Glomerular endothelial cell (primary cell): ENCODE measurements at regions not wholly inside any gene's neighbourhood (a gene's known extent, or its start where the extent isn't known, plus 50 kb on each side); places are given as distances from the start of the nearest gene placed in this dataset.

ENCODE experiments used
- DNase-seq: peaks from one replicate; pipeline ENCODE4 v3.0.0-alpha.2; 2011; ENCODE audit warnings: low read depth, low spot score; ENCODE audit errors: extremely low read depth

DNA sequence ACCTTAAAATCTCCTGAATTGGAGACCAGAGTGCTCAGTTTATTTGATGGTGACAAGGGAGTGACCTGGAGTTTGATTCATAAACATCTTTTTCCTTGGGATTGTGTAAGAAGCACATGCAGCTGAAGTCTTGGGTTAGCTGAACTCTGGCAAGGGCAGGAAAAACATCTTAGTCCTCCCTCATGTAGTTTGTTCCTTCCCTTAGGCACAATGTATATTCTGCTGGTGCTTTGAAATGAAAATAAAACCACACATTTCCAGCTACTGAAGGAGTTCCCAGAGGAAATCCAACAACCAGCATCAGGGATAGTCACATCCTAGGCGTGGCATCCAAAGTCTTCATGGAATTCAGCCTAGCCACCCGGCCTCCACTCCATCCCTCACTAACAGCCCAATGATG lies 95.2 kb upstream of the PAPPA start:
- DNase-seq = no peak

DNA sequence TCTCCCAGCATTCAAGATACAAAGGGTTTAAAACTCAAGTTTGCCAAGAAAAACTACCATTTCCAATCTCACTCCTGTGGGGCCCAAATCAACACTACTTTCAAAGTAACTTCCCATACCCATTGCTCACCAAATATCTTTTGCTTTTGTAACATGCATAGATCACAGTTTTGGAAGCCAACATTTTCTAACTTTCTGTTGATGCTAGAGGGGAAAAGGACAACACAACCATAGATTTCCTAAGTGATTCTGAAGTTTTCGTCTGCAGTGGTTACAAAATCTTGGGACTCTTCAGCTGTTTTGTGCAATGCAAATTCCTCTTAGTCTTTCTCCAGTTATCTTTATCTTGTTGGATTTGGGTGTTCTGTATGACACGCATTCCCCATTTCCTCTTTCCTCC lies 94.1 kb upstream of the PAPPA start:
- DNase-seq = no peak

DNA sequence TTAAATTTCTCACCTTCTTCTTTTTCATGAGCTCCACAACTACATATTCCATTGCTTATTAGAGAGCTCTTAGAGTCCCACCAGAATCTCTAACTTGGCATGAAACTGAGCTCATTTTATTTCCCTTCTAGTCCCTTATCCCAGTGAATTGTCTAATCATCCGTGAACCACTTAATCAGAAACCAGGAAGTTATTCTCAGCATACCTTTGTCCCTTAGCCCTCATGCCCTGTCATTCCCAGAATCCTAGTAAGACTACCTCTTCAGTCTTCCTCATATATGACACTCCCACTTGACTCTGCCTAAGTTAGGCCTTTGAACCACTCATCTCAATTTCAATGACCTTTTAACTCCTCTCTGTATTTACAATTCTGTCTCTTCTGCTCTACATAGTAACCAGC lies 93.0 kb upstream of the PAPPA start:
- DNase-seq = no peak

GRCh38 chr9:116061546-116062205 lies 91.9 kb upstream of the PAPPA start:
- no peak for DNase-seq

DNA sequence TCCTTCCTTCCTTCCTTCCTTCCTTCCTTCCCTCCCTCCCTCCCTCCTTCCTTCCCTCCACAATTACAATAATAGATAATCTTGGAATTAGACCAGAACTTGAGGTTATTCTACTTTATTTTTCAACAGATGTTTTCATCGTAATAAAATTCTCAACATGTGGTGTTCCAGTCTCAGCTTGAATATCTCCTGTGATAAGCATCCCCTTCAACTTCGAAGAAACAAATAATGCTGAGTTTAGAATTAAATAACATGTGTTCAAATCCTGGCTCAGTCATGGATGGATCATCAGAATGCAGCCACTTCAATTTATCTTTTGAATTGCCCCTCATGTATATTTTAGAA lies 91.4 kb upstream of the PAPPA start:
- DNase-seq = no peak

GRCh38 chr9:116064970-116065369 lies 88.6 kb upstream of the PAPPA start:
- DNase-seq = no peak

DNA sequence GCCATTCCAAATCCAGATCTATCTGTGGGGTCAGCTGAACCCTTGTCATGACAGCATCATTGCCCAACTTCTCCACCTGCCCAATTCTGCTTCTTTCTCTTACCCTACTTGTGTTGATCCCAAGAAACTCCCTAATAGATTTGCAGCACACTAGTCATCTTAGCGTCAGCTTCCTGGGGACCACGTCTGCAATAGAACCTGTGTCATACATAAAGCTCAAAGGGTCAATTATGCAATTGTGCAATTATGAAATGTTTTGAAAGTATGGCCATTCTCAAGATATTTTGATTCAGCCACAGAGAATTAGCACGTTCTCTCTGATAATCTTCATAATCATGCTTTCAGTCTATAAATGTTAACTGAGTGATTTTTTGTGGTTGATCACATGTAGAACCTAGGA lies 87.4 kb upstream of the PAPPA start:
- no peak for DNase-seq

DNA sequence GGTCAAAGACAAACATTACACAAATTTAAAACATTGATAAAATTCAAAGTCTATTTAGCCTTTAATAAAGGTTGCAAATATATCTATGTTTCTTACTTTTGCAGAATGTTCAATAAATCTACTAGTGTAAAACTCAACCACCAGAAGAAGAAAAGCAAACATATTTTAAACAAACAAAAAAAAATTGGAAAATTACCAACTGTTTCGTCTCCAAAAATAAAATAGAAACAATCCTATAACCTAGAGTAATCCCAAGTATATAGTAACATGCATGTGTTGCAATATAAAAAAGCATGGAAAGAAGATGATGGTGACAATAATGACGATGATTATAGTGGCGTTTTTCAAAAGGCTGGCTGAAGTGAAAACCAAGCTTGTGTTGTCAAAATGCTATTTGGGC lies 86.0 kb upstream of the PAPPA start:
- DNase-seq = no peak

DNA sequence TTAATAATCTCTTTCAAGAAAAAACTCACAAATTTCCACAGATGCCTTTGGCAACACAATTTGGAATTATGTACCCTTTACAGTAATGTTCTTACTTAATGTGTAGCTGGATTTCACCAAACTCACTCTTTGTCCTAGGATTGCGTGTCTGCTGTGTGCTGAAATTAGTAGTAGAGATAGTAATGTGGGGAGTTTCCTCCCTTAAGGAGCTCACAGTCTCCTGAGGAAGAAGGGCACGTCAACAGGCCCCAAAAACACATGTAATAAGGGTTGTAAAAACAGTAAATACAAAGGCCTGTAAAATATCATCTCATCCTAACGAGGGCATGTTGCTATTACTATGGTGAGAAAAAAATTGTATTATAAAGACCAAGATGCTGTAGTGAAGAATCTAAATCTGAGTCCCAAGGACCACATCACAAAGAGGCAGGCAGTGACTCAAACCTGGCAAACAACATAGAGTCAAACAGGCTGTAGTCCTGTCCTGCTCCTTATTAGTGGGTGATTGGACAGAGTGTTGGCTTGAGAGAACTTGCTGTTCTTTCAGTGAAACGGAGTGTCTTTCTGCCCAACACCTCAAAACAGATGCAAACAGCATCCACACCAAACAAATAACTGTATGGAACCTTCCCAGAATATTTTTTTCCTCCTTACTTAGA lies 83.2 kb upstream of the PAPPA start:
- no peak for DNase-seq

GRCh38 chr9:116072046-116072445 lies 81.5 kb upstream of the PAPPA start:
- DNase-seq = no peak

DNA sequence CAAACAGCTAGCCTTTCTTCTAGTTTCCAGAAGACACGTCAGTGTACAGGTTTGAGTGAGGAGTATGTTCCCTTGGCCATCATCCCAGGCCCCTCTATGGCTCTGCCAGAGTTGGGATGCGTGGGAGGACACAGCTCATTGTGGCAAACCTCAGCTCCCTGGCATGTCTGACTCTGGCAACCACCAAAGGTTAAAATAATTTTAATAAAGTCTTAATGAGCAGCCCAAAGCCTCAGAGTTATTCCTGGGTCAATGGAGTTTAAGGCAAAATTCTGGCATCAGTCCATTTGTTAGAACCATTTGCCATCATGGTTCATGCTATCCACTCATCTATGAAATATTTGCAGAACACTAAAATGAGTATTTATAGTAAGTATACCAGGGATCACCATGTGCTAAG lies 79.8 kb upstream of the PAPPA start:
- no peak for DNase-seq

DNA sequence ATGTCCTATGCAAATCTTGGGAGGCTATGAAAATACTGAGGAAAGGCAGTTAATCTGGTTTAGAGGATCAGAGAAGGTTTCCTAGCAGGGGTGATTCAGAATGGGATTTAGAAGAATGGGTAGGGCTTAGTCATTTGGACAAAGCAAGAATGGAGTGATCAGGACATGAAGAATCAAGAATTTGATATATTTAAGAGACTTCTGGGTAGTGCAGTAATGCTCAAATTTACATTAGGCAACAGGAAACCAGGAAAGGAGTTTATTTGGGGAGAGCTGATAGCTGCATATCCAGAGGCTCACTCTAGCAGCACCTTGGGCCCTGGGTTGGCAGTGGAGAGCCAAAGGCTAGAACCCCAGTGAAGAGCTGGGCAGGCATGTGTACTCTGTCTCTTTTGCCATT lies 78.9 kb upstream of the PAPPA start:
- DNase-seq = no peak

GRCh38 chr9:116075191-116075590 lies 78.4 kb upstream of the PAPPA start:
- DNase-seq = no peak

GRCh38 chr9:116078640-116079039 lies 75.0 kb upstream of the PAPPA start:
- no peak for DNase-seq

DNA sequence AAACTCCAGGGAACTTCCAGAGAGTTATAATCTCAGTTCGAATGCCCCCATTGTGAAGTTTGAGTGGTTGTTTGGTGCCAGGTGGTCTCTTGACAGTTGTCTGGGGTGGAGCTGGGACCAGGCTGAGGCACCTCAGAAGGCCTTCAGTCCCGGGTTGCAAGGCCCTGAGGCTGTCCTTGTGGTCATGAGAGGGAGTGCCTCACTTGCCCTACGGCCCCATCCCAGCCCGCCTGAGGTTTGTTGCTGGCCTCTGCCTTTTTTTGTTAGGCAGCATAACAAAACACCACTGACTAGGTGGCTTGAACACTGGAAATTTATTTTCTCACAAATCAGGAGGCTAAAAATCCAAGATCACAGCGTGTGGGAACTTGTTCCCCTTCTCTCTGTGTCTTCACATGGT lies 73.0 kb upstream of the PAPPA start:
- DNase-seq = no peak

DNA sequence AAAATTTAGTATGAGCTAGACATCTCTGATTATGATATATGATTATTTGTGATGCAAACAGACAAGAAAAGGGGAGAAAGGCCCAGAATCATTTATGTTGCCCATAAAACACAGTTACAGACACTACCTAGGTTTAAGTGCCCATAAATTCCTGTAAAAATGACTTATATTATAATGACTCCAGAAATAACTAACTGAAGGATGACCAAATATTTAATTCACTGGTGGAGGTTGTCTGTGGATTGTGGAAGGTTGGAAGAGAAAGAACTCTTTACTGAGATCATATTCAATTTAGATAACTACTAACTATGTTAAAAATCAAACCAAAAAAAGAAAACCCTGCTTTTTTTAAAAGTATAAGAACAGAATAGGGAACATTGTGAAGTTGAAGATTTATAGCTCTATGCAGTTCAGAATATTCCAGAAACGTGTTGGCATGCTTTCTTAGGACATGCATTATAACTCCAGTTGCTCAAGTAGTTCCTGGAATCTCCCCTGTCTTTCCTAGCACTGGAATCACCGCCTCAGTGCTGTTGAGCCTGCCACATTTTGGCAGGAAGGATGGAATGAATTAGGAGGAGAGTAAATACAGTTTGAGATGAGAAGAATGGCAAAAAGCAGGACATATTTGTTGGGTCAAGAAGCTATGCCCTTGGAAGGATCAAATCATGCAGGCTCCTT lies 72.0 kb upstream of the PAPPA start:
- DNase-seq = no peak

DNA sequence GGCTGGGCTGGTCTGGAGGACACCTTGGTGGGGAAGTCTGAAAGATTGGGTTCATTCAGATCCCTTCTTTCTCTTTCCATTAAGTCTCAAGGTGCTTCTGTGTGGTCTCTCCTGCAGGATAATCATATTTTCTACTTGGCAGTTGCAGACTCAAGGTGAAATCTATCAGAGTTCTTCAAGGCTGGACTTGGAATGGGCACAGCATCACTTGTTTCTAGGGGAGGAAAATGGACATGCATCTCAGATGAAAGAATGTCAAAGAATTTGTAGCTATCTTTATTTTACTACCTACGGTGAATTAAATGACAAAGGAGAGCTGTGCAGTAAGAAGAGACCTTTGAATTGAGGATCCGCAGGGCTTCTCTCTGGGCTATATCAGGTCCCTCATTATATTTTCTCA lies 69.8 kb upstream of the PAPPA start:
- DNase-seq = no peak

- DNase-seq = no peak
Observed at GRCh38 chr9:116084497-116084896, 69.1 kb upstream of the PAPPA start.

DNA sequence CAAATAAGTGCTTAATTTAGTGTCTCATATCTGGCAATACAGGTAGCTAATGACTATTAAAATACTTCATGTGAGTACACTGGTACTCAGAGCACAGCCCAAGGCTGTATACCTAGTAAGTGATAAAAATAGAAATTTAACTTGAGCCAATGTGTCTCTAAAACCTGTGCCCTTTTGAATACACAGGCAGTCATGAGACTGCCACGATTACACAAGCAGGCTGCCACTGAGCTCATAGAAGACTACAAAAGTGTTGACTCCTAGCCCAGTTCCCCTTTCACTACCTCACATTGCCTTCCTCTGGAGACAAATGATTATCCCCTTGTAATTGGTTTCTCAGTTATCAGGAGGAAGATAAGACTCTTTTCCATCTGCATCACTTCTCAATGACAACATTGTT lies 66.3 kb upstream of the PAPPA start:
- DNase-seq = no peak

DNA sequence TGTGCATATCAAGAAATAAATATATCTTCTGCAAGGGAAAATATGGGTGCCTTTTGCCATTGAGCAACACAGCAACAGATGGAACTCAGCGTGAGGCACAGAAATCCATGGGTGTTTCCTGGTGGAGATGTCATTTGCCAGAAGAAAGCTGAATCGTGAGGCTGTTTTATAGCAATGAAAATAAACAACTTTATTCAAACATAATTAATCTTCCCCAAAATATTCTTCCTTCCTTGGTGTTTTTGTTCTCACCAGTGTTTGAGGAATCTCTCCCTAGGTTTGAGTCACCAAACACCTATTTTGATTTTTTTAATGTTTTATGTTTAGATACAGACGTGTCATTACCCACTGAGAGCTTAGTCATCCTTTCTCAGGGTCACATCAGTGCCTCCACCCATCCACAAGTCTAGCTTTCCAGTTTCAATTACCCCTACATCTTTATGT lies 65.8 kb upstream of the PAPPA start:
- no peak for DNase-seq

GRCh38 chr9:116088396-116088795 lies 65.2 kb upstream of the PAPPA start:
- no peak for DNase-seq

DNA sequence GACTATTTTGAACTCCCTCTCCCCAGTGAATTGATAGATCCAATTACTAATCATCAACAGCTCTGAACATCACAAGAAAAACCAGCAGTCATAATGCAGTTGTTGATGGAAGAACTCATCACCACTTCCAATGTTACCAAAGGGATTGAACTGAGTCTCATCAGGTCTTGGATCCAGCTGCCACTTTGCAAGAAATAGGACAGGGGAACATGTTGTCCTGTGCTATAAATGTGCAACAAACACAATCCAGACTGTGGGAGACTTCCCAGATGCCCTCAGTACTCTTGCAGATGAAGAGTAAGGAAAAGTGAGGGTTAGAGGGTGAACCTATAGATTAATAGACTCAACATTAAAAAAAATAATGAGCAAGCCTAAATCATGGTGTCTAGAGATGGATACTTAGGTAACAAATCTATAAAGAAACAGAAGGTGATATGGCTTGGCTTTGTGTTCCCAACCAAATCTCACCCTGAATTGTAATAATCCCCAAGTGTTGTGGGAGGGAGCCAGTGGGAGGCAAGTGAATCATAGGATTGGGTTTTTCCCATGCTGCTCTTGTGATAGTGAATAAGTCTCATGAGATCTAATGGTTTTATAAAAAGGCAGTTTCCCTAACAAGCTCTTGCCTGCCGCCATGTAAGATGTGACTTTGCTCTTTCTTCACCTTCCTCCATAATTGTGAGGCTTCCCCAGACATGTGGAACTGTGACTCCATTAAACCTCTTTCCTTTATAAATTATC lies 63.4 kb upstream of the PAPPA start:
- DNase-seq = no peak
